Fibroblast of the aortic adventitia (primary cell): ENCODE measurements at regions not wholly inside any gene's neighbourhood (a gene's known extent, or its start where the extent isn't known, plus 50 kb on each side); places are given as distances from the start of the nearest gene placed in this dataset.

Source experiments
- DNase-seq: peaks from one replicate; pipeline ENCODE4 v3.0.0-alpha.2; 2010; ENCODE audit warnings: low read depth
- H3K4me3 ChIP-seq: 2 replicates; pipeline ENCODE4 v1.5.1; 2011; ENCODE audit warnings: low read depth, mild to moderate bottlenecking, control low read depth, low read length, moderate library complexity
- TF ChIP-seq, protein P1 (sequence below): IDR thresholded peaks from 2 replicates; pipeline ENCODE4 v1.5.1; 2011; ENCODE audit warnings: mild to moderate bottlenecking, low read length, control low read depth, inconsistent platforms; ENCODE audit not compliant: insufficient read depth

DNA sequence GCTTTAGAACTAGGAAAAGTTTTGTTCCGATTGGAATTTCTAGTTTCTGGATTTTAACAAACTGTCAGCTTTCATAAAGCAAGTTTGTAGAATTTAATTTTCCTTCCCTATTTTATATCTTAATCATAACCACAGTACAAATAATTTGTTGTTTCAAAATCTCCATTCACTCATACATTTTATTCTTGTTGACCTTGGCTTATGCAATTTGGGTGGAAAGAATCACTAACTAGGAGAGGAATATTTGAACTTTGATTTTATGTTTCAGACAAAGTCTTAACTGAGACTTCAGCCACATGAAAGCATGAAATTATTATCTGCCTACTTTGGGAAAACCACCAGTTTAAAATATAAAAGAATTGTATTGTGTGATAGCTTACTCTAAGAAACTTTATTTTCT is 427.9 kb downstream of the SPRY1 start:
- DNase-seq, result peak; percentile 51
- TF ChIP-seq, protein P1, sequence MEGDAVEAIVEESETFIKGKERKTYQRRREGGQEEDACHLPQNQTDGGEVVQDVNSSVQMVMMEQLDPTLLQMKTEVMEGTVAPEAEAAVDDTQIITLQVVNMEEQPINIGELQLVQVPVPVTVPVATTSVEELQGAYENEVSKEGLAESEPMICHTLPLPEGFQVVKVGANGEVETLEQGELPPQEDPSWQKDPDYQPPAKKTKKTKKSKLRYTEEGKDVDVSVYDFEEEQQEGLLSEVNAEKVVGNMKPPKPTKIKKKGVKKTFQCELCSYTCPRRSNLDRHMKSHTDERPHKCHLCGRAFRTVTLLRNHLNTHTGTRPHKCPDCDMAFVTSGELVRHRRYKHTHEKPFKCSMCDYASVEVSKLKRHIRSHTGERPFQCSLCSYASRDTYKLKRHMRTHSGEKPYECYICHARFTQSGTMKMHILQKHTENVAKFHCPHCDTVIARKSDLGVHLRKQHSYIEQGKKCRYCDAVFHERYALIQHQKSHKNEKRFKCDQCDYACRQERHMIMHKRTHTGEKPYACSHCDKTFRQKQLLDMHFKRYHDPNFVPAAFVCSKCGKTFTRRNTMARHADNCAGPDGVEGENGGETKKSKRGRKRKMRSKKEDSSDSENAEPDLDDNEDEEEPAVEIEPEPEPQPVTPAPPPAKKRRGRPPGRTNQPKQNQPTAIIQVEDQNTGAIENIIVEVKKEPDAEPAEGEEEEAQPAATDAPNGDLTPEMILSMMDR, result no peak
- no peak overlapping the region for H3K4me3 ChIP-seq

DNA sequence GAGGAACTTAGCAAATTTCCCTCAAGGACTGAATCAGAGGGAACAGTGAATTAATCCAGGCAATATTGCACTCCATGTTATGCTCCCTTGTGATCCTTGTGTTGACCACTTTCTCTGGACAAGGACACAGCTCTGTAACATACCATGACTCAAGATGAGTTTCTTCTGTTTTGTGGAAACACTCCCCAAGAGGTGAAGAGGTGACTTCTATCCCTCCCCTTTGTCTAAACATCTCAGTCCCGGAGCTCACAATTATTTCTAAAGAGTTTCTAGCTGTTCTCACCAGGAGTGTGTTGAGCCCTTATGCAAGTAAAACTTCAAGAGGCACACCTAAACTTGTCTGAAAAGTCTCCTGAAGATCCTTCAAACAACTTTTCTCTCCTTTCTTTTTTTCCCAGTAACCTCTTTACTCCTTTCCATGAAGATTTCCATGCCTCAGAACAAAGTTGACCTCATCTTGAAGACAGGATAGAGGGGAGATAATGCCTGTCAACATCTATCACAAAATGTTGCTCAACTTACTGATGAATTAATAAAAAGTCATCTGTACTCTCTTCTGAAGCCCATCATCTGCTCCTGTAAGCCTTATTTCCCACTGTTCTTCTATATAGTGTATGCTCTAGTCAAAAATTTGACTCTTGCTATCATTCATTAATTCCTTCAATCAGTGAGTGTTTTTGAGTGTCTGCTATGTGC is 429.1 kb downstream of the SPRY1 start:
- peak; percentile 29 for DNase-seq
- no peak overlapping the region for H3K4me3 ChIP-seq
- TF ChIP-seq, protein P1, result no peak

DNA sequence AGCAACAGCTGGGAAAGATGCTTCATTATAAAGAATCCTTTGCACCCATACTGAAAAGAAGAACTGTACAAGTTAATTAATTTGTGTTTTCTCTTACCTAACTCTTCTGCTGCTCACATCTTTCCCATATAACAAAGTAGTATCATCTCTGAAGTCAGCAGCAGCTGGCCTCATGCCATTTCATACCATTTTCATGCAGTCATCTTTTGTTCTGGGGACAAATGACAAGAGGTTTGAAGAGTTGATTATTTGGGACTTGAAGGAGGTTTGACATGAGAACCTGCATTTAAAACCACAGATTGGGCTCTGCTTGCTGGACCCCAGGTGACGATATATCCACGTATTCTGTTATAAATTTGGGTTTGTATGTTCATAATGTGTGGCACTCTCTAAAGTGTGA is 430.3 kb downstream of the SPRY1 start:
- TF ChIP-seq, protein P1, result no peak
- DNase-seq, result peak; percentile 63
- H3K4me3 ChIP-seq, result no peak overlapping the region

DNA sequence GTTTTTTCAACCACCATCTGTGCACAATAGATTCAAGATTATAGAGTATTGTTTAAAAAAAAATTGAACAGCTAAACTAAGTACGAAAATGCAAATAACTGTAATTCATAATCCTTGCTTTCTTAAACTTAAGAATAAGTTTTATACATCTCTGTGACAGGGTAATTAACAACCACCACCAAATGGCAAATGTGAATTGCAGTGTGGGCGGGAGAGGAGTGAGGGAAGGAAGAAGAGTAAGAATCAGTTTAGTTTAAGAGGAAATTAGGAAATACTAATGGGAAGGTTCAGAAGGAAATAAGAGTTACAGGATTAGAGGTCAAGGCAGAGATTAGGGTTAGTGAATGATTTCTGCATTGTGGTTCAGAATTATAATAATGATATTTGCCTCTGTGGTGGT is 430.9 kb downstream of the SPRY1 start:
- no peak overlapping the region for H3K4me3 ChIP-seq
- DNase-seq, result no peak
- TF ChIP-seq, protein P1, result no peak

DNA sequence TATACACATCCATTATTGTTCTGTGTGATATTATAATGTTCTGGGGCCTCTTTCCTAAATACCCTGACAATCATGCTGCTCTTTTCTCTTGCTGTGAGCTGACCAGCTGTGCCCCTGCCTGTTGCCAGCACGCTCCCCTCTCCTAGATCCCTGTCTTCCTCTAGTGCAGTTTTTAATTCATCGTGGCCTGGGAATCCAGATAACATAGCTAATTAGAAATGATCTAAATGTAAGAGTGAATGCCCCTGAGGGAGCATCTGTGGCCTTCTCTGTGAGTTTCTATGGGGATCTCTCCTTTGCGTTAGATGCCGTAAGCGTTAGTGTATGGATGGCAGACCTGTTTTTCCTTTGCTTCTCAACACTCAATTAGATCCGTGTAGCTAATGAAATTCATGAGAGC is 434.3 kb downstream of the SPRY1 start:
- TF ChIP-seq, protein P1, result no peak
- DNase-seq, result no peak
- no peak overlapping the region for H3K4me3 ChIP-seq

DNA sequence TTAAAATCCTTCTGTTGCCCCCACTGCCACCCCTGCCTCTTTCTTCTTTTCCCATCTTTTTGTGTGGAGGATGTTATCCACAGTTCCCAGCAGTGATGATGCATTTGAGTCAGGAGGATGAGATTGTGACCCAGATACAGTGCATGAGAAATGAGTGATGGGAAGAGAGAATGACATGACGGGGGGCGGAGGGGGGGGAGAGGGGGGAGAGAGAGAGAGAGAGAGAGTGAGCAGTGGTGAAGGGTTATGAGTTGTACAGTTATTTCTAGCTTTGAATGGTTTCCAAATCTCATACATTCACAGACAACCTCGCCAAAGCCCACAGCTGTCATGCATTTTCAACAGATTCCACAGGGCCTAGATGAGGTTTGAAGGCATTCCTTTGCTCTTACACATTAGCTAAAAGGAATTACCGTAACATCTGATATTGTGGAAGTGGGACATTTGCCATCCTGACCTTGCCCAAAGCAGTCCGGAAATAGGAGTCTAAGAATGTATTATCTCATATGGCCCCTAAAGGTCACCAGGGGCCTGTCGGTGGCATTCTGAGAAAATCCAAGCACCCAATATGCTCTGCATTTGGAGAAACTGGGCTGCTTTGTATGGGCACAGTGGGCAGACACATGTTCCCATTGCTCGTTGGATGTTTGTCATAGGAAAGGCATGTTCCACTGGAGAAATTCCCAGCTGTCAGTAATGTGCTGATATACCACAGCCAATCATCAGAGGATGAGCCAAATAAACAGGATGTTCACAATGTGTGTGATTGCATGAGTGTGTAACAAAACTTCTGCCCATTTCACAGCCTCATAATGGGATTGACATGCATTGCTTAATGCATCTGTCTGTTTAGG is 435.8 kb downstream of the SPRY1 start:
- TF ChIP-seq, protein P1, result no peak
- H3K4me3 ChIP-seq, result no peak overlapping the region
- peak; percentile 99 for DNase-seq
